Cerebellar nuclear complex (tissue), 1 donor: ENCODE measurements at regions not wholly inside any gene's neighbourhood (a gene's known extent, or its start where the extent isn't known, plus 50 kb on each side); places are given as distances from the start of the nearest gene placed in this dataset.
"Not testable (repeated sequence)": the region's sequence is repeated elsewhere in the genome, so short reads cannot be mapped to it uniquely, and the experiment has no call there.

Experiments used
- DNase-seq, 2 experiments: peaks; one replicate each; lab custom pipeline; 2025; lab: John Stamatoyannopoulos, UW

- DNase-seq: no peak
Measured at GRCh38 chr7:10282909-10283308, 690.8 kb upstream of the PHF14 start.

- no peak for DNase-seq
Measured at GRCh38 chr7:10284001-10284400, 689.7 kb upstream of the PHF14 start.

GRCh38 chr7:10299384-10299783, 674.3 kb upstream of the PHF14 start:
- DNase-seq: no peak

GRCh38 chr7:10300577-10300976, 673.1 kb upstream of the PHF14 start:
- no peak for DNase-seq

- no peak for DNase-seq
Measured at GRCh38 chr7:10308276-10308675, 665.4 kb upstream of the PHF14 start.

- no peak for DNase-seq
Measured at GRCh38 chr7:10312942-10313341, 660.7 kb upstream of the PHF14 start.

- DNase-seq: no peak
Measured at GRCh38 chr7:10315881-10316280, 657.8 kb upstream of the PHF14 start.

GRCh38 chr7:10316488-10316887, 657.2 kb upstream of the PHF14 start:
- no peak for DNase-seq

- no peak for DNase-seq
Measured at GRCh38 chr7:10325395-10325794, 648.3 kb upstream of the PHF14 start.

GRCh38 chr7:10343108-10343507, 630.6 kb upstream of the PHF14 start:
- DNase-seq: no peak

GRCh38 chr7:10346032-10346431, 627.6 kb upstream of the PHF14 start:
- no peak for DNase-seq

GRCh38 chr7:10355816-10356215, 617.9 kb upstream of the PHF14 start:
- no peak for DNase-seq

- no peak for DNase-seq
Measured at GRCh38 chr7:10360050-10360449, 613.6 kb upstream of the PHF14 start.

- no peak for DNase-seq
Measured at GRCh38 chr7:10401793-10402192, 571.9 kb upstream of the PHF14 start.

- DNase-seq: no peak
Measured at GRCh38 chr7:10412422-10413019, 561.2 kb upstream of the PHF14 start.

GRCh38 chr7:10418985-10419384, 554.7 kb upstream of the PHF14 start:
- no peak for DNase-seq

- no peak for DNase-seq
Measured at GRCh38 chr7:10429031-10429430, 544.6 kb upstream of the PHF14 start.

- DNase-seq: no peak
Measured at GRCh38 chr7:10429511-10429910, 544.2 kb upstream of the PHF14 start.

GRCh38 chr7:10436302-10436701, 537.4 kb upstream of the PHF14 start:
- no peak for DNase-seq

GRCh38 chr7:10439027-10439426, 534.6 kb upstream of the PHF14 start:
- no peak for DNase-seq

- DNase-seq: no peak
Measured at GRCh38 chr7:10455936-10456335, 517.7 kb upstream of the PHF14 start.

- no peak for DNase-seq
Measured at GRCh38 chr7:10460474-10460873, 513.2 kb upstream of the PHF14 start.

GRCh38 chr7:10463701-10464100, 510.0 kb upstream of the PHF14 start:
- DNase-seq: no peak

GRCh38 chr7:10465536-10465935, 508.1 kb upstream of the PHF14 start:
- not testable (repeated sequence) for DNase-seq

- no peak for DNase-seq
Measured at GRCh38 chr7:10468908-10469307, 504.8 kb upstream of the PHF14 start.
